OCI-LY7 (cell line): ENCODE measurements at regions not wholly inside any gene's neighbourhood (a gene's known extent, or its start where the extent isn't known, plus 50 kb on each side); places are given as distances from the start of the nearest gene placed in this dataset.

ENCODE experiments used
- BruUV-seq: library from RNA; stranded (reverse); fragments of 400-500 nt; replicated peaks from 2 replicates; lab custom pipeline; 2021; lab: Mats Ljungman, UMichigan
- CTCF ChIA-PET: fragments of 300-600 bp; sonication (Branson Sonifier 250); formaldehyde crosslinking; loops from one replicate; lab custom pipeline; 2022; ENCODE audit warnings: antibody characterized with exemption; ENCODE audit not compliant: unreplicated experiment; lab: Charles Lee
- POLR2A ChIA-PET: fragments of 300-600 bp; sonication (Branson Sonifier 250); formaldehyde crosslinking; loops from one replicate; lab custom pipeline; 2022; ENCODE audit warnings: antibody characterized with exemption; lab: Charles Lee
- DNase-seq: peaks from one replicate; pipeline ENCODE4 v3.0.0-alpha.2; 2015; ENCODE audit warnings: low spot score
- H2AFZ ChIP-seq: fragments of 200-600 bp; sonication (generic), shearing (Covaris generic); 2 replicates; pipeline ENCODE4 v1.6.1; 2014; ENCODE audit warnings: mild to moderate bottlenecking, antibody characterized with exemption, low read length, moderate library complexity
- H3K27ac ChIP-seq: fragments of 200-600 bp; sonication (generic); 2 replicates; pipeline ENCODE4 v1.5.1; 2014; ENCODE audit warnings: mixed run types, low read depth, mild to moderate bottlenecking, moderate library complexity, low read length, inconsistent platforms; ENCODE audit not compliant: poor library complexity, severe bottlenecking
- H3K36me3 ChIP-seq: fragments of 200-600 bp; sonication (generic); 2 replicates; pipeline ENCODE4 v1.6.1; 2014; ENCODE audit warnings: mild to moderate bottlenecking, antibody characterized with exemption, low read length, moderate library complexity, mixed read lengths; ENCODE audit not compliant: insufficient read depth
- H3K4me1 ChIP-seq: fragments of 200-600 bp; sonication (generic); 2 replicates; pipeline ENCODE4 v1.5.1; 2014; ENCODE audit warnings: mild to moderate bottlenecking, low read length; ENCODE audit not compliant: insufficient read depth, poor library complexity, severe bottlenecking
- H3K4me2 ChIP-seq: fragments of 200-600 bp; sonication (generic); 2 replicates; pipeline ENCODE4 v1.6.1; 2014; ENCODE audit warnings: mild to moderate bottlenecking, low read length
- H3K4me3 ChIP-seq: fragments of 200-600 bp; sonication (generic); 2 replicates; pipeline ENCODE4 v1.5.1; 2014; ENCODE audit warnings: mild to moderate bottlenecking, low read depth, low read length; ENCODE audit not compliant: poor library complexity, severe bottlenecking
- H3K79me2 ChIP-seq: fragments of 200-600 bp; sonication (generic); 2 replicates; pipeline ENCODE4 v1.6.1; 2016; ENCODE audit warnings: low read depth, mild to moderate bottlenecking, low read length, moderate library complexity, mixed read lengths; ENCODE audit not compliant: insufficient read depth
- H3K9me2 ChIP-seq: fragments of 200-600 bp; sonication (generic); 2 replicates; pipeline ENCODE4 v1.6.1; 2016; ENCODE audit warnings: mild to moderate bottlenecking, low read length, mixed read lengths; ENCODE audit not compliant: insufficient read depth
- H3K9me3 ChIP-seq: fragments of 200-600 bp; sonication (generic); 2 replicates; pipeline ENCODE4 v1.6.1; 2014; ENCODE audit warnings: mild to moderate bottlenecking, mixed run types, low read length, mixed read lengths
- H4K20me1 ChIP-seq: fragments of 200-600 bp; sonication (generic); 2 replicates; pipeline ENCODE4 v1.6.1; 2014; ENCODE audit warnings: mild to moderate bottlenecking, antibody characterized with exemption, low read length, moderate library complexity, mixed read lengths; ENCODE audit not compliant: insufficient read depth
- CTCF ChIP-seq: fragments of 200-600 bp; sonication (generic); conservative IDR thresholded peaks from 2 replicates; pipeline ENCODE4 v1.5.1; 2014; ENCODE audit warnings: mild to moderate bottlenecking, antibody characterized with exemption, low read length, moderate library complexity, mixed read lengths
- EZH2phosphoT487 ChIP-seq: fragments of 200-600 bp; sonication (generic); IDR thresholded peaks from 2 replicates; pipeline ENCODE4 v1.6.1; 2018; ENCODE audit warnings: low read depth, borderline replicate concordance, mild to moderate bottlenecking, mixed run types, antibody characterized with exemption, low read length, moderate library complexity, mixed read lengths
- intact Hi-C: fragments of 100-400 bp; cut with micrococcal nuclease; formaldehyde crosslinking; loops from one replicate; pipeline ENCODE4 v1.10.0; 2022; ENCODE audit not compliant: unreplicated experiment

- Histone ChIP-seq H3K9me3 (no peaks in the 10 kb centered on the region), H3K4me1 (no peaks in the 10 kb centered on the region), H3K36me3 (no peaks in the 10 kb centered on the region), H3K4me3 (no peak overlapping the region), H3K9me2 (no peaks in the 10 kb centered on the region), H4K20me1 (no peaks in the 10 kb centered on the region), H2AFZ (no peak overlapping the region), H3K79me2 (no peaks in the 10 kb centered on the region), H3K4me2 (no peak overlapping the region), H3K27ac (no peak overlapping the region)
- ChIA-PET CTCF (no interaction called here), POLR2A (interaction anchor here (0.8 kb wide), 1 partner anchor 14 kb away, joined by 3 read pairs; no protein-coding TSS in a partner anchor)
- TF ChIP-seq CTCF (no peak), EZH2phosphoT487 (no peak)
- BruUV-seq = no TSS peak
- intact Hi-C loops = no loop called here
- DNase-seq = no peak
Observed at GRCh38 chr7:24462117-24462516, 111.1 kb upstream of the PALS2 start.

GRCh38 chr7:24462984-24463383 is 110.3 kb upstream of the PALS2 start:
- DNase-seq = no peak
- Histone ChIP-seq H3K4me2 (no peak overlapping the region), H3K27ac (no peak overlapping the region), H3K9me2 (no peaks in the 10 kb centered on the region), H4K20me1 (no peaks in the 10 kb centered on the region), H3K4me3 (no peak overlapping the region), H3K4me1 (no peaks in the 10 kb centered on the region), H3K9me3 (no peaks in the 10 kb centered on the region), H2AFZ (no peak overlapping the region), H3K36me3 (no peaks in the 10 kb centered on the region), H3K79me2 (no peaks in the 10 kb centered on the region)
- ChIA-PET CTCF (no interaction called here), POLR2A (interaction anchor here (0.8 kb wide), 1 partner anchor 13 kb away, joined by 3 read pairs; no protein-coding TSS in a partner anchor)
- BruUV-seq = no TSS peak
- TF ChIP-seq EZH2phosphoT487 (no peak), CTCF (no peak)
- intact Hi-C loops = no loop called here

- no peak overlapping the region for H2AFZ ChIP-seq
- no peak for DNase-seq
- POLR2A ChIA-PET = interaction anchor here (0.7 kb wide), 1 partner anchor 252 kb away, joined by 4 read pairs; no protein-coding TSS in a partner anchor
- H3K4me2 ChIP-seq = no peak overlapping the region
- H3K79me2 ChIP-seq = no peaks in the 10 kb centered on the region
- BruUV-seq = no TSS peak
- TF ChIP-seq EZH2phosphoT487 (no peak), CTCF (no peak)
- H3K4me3 ChIP-seq = no peak overlapping the region
- CTCF ChIA-PET = no interaction called here
- H3K9me2 ChIP-seq = no peaks in the 10 kb centered on the region
- intact Hi-C loops = no loop called here
- H3K4me1 ChIP-seq = no peaks in the 10 kb centered on the region
- H4K20me1 ChIP-seq = no peaks in the 10 kb centered on the region
- no peaks in the 10 kb centered on the region for H3K9me3 ChIP-seq
- no peaks in the 10 kb centered on the region for H3K36me3 ChIP-seq
- H3K27ac ChIP-seq = no peak overlapping the region
Observed at GRCh38 chr7:24463474-24463873, 109.8 kb upstream of the PALS2 start.
